ENCODE measurements at regions not wholly inside any gene's neighbourhood (a gene's known extent, or its start where the extent isn't known, plus 50 kb on each side); places are given as distances from the start of the nearest gene placed in this dataset.

GRCh38 chr5:143682246-143682905 is 129.6 kb upstream of the HMHB1 start:
- intact Hi-C loops (cut with micrococcal nuclease; ENCODE audit: unreplicated experiment), result loop anchor here (10.0 kb wide), 2 partner anchors 88 to 758 kb away; no protein-coding TSS in a partner anchor
- FAIRE-seq, result no peak
- POLR2A ChIA-PET, result interaction anchor here (0.8 to 1.8 kb wide), 6 partner anchors 8 to 84 kb away, joined by 3 to 9 read pairs (median 3); no protein-coding TSS in a partner anchor

More at GRCh38 chr5:143682246-143682905, 129.6 kb upstream of the HMHB1 start:
- Histone ChIP-seq H2AFZ (ENCODE audit: low read length) (no peak overlapping the region), H3K4me3 (replicated peaks in 1 of 3; ENCODE audit: insufficient read depth in 1 of 3, low read depth in 2 of 3, low read length in 3 of 3) (no peak overlapping the region), H3K9me3 (ENCODE audit: low read length) (no peaks in the 10 kb centered on the region), H3K4me1 (ENCODE audit: insufficient read depth, low read length) (peaks cover 47% of the 10 kb centered on the region), H3K36me3 (replicated peaks in 1 of 2; ENCODE audit: control insufficient read depth in 1 of 2, insufficient read depth in 2 of 2, low read length in 2 of 2) (no peaks in the 10 kb centered on the region), H3K79me2 (ENCODE audit: insufficient read depth, low read length) (no peaks in the 10 kb centered on the region), H3K27ac (ENCODE audit: extremely low read length, insufficient read depth, low read length) (no peak overlapping the region), H3K9ac (ENCODE audit: insufficient read depth, low read depth, low read length) (no peak overlapping the region), H4K20me1 (ENCODE audit: insufficient read depth, low read length) (no peaks in the 10 kb centered on the region), H3K27me3 (ENCODE audit: control insufficient read depth in 1 of 2, insufficient read depth in 2 of 2, low read length in 2 of 2) (peaks cover 0 to 7% of the 10 kb centered on the region in 2 experiments; a peak in 1 of 5 replicates), H3K4me2 (ENCODE audit: low read depth, low read length) (no peak overlapping the region; the same call in 1 of the 2 replicates)
- no TSS peak for BruUV-seq (replicated peaks)
- 29% methylated on average over 2 of the region's 2 CpGs for WGBS (ENCODE audit: low lambda C conversion rate)
- CTCF ChIA-PET (ENCODE audit: low intra/inter-chr PET ratio, low total read pairs), result no interaction called here
- DNase-seq (ENCODE audit: low spot score) (no peak), ATAC-seq (peak; percentile 52)
- TF ChIP-seq ZNF589 (CRISPR knock-in tag; conservative IDR thresholded peaks at IDR 0.05) (no peak), CSRNP1 (CRISPR knock-in tag; IDR thresholded peaks at IDR 0.05) (no peak), ZNF432 (CRISPR knock-in tag; IDR thresholded peaks at IDR 0.05; ENCODE audit: borderline replicate concordance) (no peak), ZNF24 (IDR thresholded peaks at IDR 0.05) (no peak), RFX1 (IDR thresholded peaks at IDR 0.05) (peak; percentile 15; the same call in 1 of the 2 replicates), CREB3 (CRISPR knock-in tag; IDR thresholded peaks at IDR 0.05) (no peak), ZNF572 (CRISPR knock-in tag; IDR thresholded peaks at IDR 0.05) (no peak), ZNF646 (CRISPR knock-in tag; IDR thresholded peaks at IDR 0.05) (no peak)
- in situ Hi-C loops (cut with HindIII; ENCODE audit: extremely low pct_ligation_motif_present, low pct_unique_long_range_greater_than_20kb), result no loop called here

Data from HepG2 (cell line).